Endothelial cell of umbilical vein (primary cell): ENCODE measurements at regions not wholly inside any gene's neighbourhood (a gene's known extent, or its start where the extent isn't known, plus 50 kb on each side); places are given as distances from the start of the nearest gene placed in this dataset.

Experiments
- BruUV-seq: library from RNA; stranded (reverse); fragments of 400-500 nt; replicated peaks from 2 replicates; lab custom pipeline; 2021; lab: Mats Ljungman, UMichigan
- CTCF ChIA-PET: fragments of 300-600, 350-600 bp; sonication (Branson Sonifier 250); formaldehyde crosslinking; loops from one replicate; lab custom pipeline; 2021; ENCODE audit warnings: antibody characterized with exemption, inconsistent platforms; lab: Charles Lee
- POLR2A ChIA-PET: fragments of 300-600, 350-600 bp; sonication (Branson Sonifier 250); formaldehyde crosslinking; loops from one replicate; lab custom pipeline; 2021; ENCODE audit warnings: antibody characterized with exemption, inconsistent platforms; lab: Charles Lee
- DNase-seq: peaks from one replicate; pipeline ENCODE4 v3.0.0-alpha.2; 2011; ENCODE audit warnings: low read depth, low spot score
- FAIRE-seq: peaks from 2 replicates; lab custom pipeline; 2011; peaks lifted over from hg19 to GRCh38; lab: Jason Lieb, UNC
- H2AFZ ChIP-seq: 2 replicates; pipeline ENCODE4 v1.6.0; 2012; ENCODE audit warnings: low read depth, low read length, control low read depth, inconsistent platforms
- H3K27ac ChIP-seq: 2 replicates; pipeline ENCODE4 v1.5.1; 2011; ENCODE audit warnings: low read depth, mild to moderate bottlenecking, control low read depth, low read length, moderate library complexity; ENCODE audit not compliant: insufficient read depth
- H3K27me3 ChIP-seq, 2 experiments: 2 replicates each; pipeline versions ENCODE4 v1.6.0 to v1.6.1; 2011; ENCODE audit warnings: low read length in 2 of 2, mixed read lengths in 1 of 2; ENCODE audit not compliant: control insufficient read depth in 2 of 2, insufficient read depth in 2 of 2
- H3K36me3 ChIP-seq, 2 experiments: 2 replicates in 1 of 2; 3 replicates in 1 of 2; pipeline ENCODE4 v1.5.1; 2011; ENCODE audit warnings: low read length in 2 of 2, mild to moderate bottlenecking in 1 of 2, moderate library complexity in 1 of 2; ENCODE audit not compliant: control insufficient read depth in 2 of 2, insufficient read depth in 2 of 2; ENCODE audit errors: extremely low read depth in 1 of 2
- H3K4me1 ChIP-seq: 3 replicates; pipeline ENCODE4 v1.5.1; 2011; ENCODE audit warnings: mild to moderate bottlenecking, low read length; ENCODE audit not compliant: control insufficient read depth, insufficient read depth; ENCODE audit errors: extremely low read depth
- H3K4me2 ChIP-seq: 2 replicates; pipeline ENCODE4 v1.6.1; 2011; ENCODE audit warnings: low read length, control low read depth, mixed read lengths; ENCODE audit not compliant: insufficient read depth
- H3K4me3 ChIP-seq, 3 experiments: fragments of 200-600 bp in 1 of 3; sonication (generic), shearing (Covaris generic) in 1 of 3; replicated peaks in 1 of 3; 2 replicates each; pipeline ENCODE4 v1.5.1; 2011 to 2016; ENCODE audit warnings: control low read depth in 3 of 3, low read length in 3 of 3, mild to moderate bottlenecking in 2 of 3, inconsistent platforms in 1 of 3, low read depth in 1 of 3, moderate library complexity in 1 of 3; ENCODE audit not compliant: insufficient read depth in 1 of 3
- H3K79me2 ChIP-seq: 2 replicates; pipeline ENCODE4 v1.6.0; 2012; ENCODE audit warnings: low read length, inconsistent platforms; ENCODE audit not compliant: control insufficient read depth, insufficient read depth
- H3K9ac ChIP-seq: replicated peaks from 2 replicates; pipeline ENCODE3; 2011; ENCODE audit warnings: low read length, control low read depth; ENCODE audit not compliant: insufficient read depth; ENCODE audit errors: extremely low read depth
- H3K9me1 ChIP-seq: replicated peaks from 3 replicates; pipeline ENCODE4 v1.6.0; 2011; ENCODE audit warnings: mild to moderate bottlenecking, low read length; ENCODE audit not compliant: control insufficient read depth, insufficient read depth; ENCODE audit errors: extremely low read depth
- H3K9me3 ChIP-seq: replicated peaks from 2 replicates; pipeline ENCODE4 v1.5.1; 2012; ENCODE audit warnings: low read length, inconsistent platforms; ENCODE audit not compliant: control insufficient read depth, insufficient read depth
- H4K20me1 ChIP-seq: replicated peaks from 2 replicates; pipeline ENCODE3; 2011; ENCODE audit warnings: mild to moderate bottlenecking, low read length; ENCODE audit not compliant: control insufficient read depth, insufficient read depth; ENCODE audit errors: extremely low read depth
- EZH2 ChIP-seq: IDR thresholded peaks from 2 replicates; pipeline ENCODE4 v1.6.1; 2012; ENCODE audit warnings: borderline replicate concordance, low read depth, mild to moderate bottlenecking, moderate library complexity, low read length, inconsistent platforms; ENCODE audit not compliant: severe bottlenecking
- FOS ChIP-seq: IDR thresholded peaks from 2 replicates; pipeline ENCODE4 v1.6.1; 2011; ENCODE audit warnings: mild to moderate bottlenecking, low read length, moderate library complexity, borderline replicate concordance; ENCODE audit not compliant: insufficient read depth
- GATA2 ChIP-seq: IDR thresholded peaks from 2 replicates; pipeline ENCODE4 v1.7.0; 2011; ENCODE audit warnings: low read depth, mild to moderate bottlenecking, moderate library complexity, mixed read lengths, low read length; ENCODE audit not compliant: insufficient read length, insufficient read depth
- JUN ChIP-seq: IDR thresholded peaks from 2 replicates; pipeline ENCODE4 v1.6.1; 2011; ENCODE audit warnings: borderline replicate concordance, low read depth; ENCODE audit not compliant: insufficient read length, insufficient read depth
- MYC ChIP-seq: IDR thresholded peaks from one replicate; pipeline ENCODE4 v1.6.1; 2011; ENCODE audit warnings: mild to moderate bottlenecking, low read depth, low read length
- POLR2A ChIP-seq: IDR thresholded peaks from 2 replicates; pipeline ENCODE4 v1.6.1; 2012; ENCODE audit warnings: low read depth, mild to moderate bottlenecking, control low read depth, low read length
- POLR2AphosphoS5 ChIP-seq: IDR thresholded peaks from 2 replicates; pipeline ENCODE4 v1.6.1; 2012; ENCODE audit warnings: low read depth, mild to moderate bottlenecking, control low read depth, low read length, moderate library complexity; ENCODE audit not compliant: insufficient read depth
- dilution Hi-C: fragments of 300-500 bp; cut with MboI; formaldehyde crosslinking; loops from one replicate; pipeline ENCODE4 v1.15.0; 2019; ENCODE audit warnings: low sequenced_read_pairs; ENCODE audit not compliant: extremely low pct_ligation_motif_present
- intact Hi-C: fragments of 100-400 bp; cut with micrococcal nuclease; formaldehyde crosslinking; loops from one replicate; pipeline ENCODE4 v1.10.0; 2022
- TF ChIP-seq, protein P1 (sequence below): IDR thresholded peaks from 2 replicates; pipeline ENCODE4 v1.6.1; 2011; ENCODE audit not compliant: insufficient read depth, insufficient read length
- TF ChIP-seq, protein P2 (sequence below), 2 donors: IDR thresholded peaks; 1 replicate in 1 of 2; 2 replicates in 1 of 2; pipeline ENCODE4 v1.5.1; 2011; ENCODE audit warnings: low read length in 2 of 2, mild to moderate bottlenecking in 2 of 2, moderate library complexity in 2 of 2, control low read depth in 1 of 2, inconsistent platforms in 1 of 2, low read depth in 1 of 2; ENCODE audit not compliant: insufficient read depth in 1 of 2; ENCODE audit errors: extremely low read depth in 1 of 2

DNA sequence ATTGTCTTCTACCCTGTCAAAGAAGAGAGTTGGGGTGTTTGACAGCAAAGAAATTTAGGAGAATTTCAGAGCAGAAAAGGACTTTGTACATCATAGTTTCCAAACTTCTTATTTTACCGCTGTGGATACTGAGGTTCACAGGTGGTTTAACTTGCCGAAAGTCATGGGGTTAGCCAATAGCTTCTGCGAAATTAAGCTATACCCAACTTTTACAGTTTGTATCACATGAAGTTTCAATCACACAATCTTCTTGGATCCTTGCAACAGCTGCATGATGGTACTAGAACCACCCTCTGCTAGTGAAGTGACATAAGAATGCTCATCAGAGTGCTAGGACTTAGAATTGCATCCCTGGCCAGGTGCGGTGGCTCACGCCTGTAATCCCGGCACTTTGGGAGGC lies 345.5 kb downstream of the CD83 start:
- FAIRE-seq (no peak), DNase-seq (no peak)
- Histone ChIP-seq H3K36me3 (no peaks in the 10 kb centered on the region), H3K9me1 (no peaks in the 10 kb centered on the region), H3K4me3 (no peak overlapping the region), H3K27ac (no peak overlapping the region), H3K9me3 (peaks cover 2% of the 10 kb centered on the region), H2AFZ (no peak overlapping the region), H3K4me2 (no peak overlapping the region), H3K27me3 (no peaks in the 10 kb centered on the region), H3K79me2 (no peaks in the 10 kb centered on the region), H4K20me1 (no peaks in the 10 kb centered on the region), H3K9ac (no peak overlapping the region), H3K4me1 (no peaks in the 10 kb centered on the region)
- no TSS peak for BruUV-seq
- TF ChIP-seq, protein P1, sequence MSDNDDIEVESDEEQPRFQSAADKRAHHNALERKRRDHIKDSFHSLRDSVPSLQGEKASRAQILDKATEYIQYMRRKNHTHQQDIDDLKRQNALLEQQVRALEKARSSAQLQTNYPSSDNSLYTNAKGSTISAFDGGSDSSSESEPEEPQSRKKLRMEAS: no peak
- no peak for TF ChIP-seq MYC
- no peak for TF ChIP-seq EZH2
- no peak for TF ChIP-seq POLR2A
- no peak for TF ChIP-seq JUN
- TF ChIP-seq GATA2: no peak
- no peak for TF ChIP-seq POLR2AphosphoS5
- TF ChIP-seq, protein P2, sequence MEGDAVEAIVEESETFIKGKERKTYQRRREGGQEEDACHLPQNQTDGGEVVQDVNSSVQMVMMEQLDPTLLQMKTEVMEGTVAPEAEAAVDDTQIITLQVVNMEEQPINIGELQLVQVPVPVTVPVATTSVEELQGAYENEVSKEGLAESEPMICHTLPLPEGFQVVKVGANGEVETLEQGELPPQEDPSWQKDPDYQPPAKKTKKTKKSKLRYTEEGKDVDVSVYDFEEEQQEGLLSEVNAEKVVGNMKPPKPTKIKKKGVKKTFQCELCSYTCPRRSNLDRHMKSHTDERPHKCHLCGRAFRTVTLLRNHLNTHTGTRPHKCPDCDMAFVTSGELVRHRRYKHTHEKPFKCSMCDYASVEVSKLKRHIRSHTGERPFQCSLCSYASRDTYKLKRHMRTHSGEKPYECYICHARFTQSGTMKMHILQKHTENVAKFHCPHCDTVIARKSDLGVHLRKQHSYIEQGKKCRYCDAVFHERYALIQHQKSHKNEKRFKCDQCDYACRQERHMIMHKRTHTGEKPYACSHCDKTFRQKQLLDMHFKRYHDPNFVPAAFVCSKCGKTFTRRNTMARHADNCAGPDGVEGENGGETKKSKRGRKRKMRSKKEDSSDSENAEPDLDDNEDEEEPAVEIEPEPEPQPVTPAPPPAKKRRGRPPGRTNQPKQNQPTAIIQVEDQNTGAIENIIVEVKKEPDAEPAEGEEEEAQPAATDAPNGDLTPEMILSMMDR (IDR thresholded peaks at IDR 0.05; ENCODE audit: extremely low read depth in 1 of 2, insufficient read depth in 1 of 2, low read depth in 1 of 2, low read length in 2 of 2): no peak
- TF ChIP-seq FOS: no peak
- dilution Hi-C loops: no loop called here
- ChIA-PET CTCF (no interaction called here), POLR2A (no interaction called here)
- intact Hi-C loops: no loop called here
